GM18870 (cell line): ENCODE measurements at regions not wholly inside any gene's neighbourhood (a gene's known extent, or its start where the extent isn't known, plus 50 kb on each side); places are given as distances from the start of the nearest gene placed in this dataset.
A peak's percentile ranks its signal among the peaks of the same experiment; 100 is the strongest.

ENCODE experiments used
- ATAC-seq: cut with Tn5 transposase; IDR thresholded peaks from one replicate; pipeline ENCODE4 v1.9.1; 2021; ENCODE audit warnings: moderate library complexity; ENCODE audit not compliant: unreplicated experiment

GRCh38 chr9:75397836-75398235 lies 309.5 kb downstream of the OSTF1 start:
- no peak for ATAC-seq

- no peak for ATAC-seq
Measured at GRCh38 chr9:75408391-75408790, 320.1 kb downstream of the OSTF1 start.

GRCh38 chr9:75410405-75410804 lies 322.1 kb downstream of the OSTF1 start:
- ATAC-seq, result no peak

- ATAC-seq, result no peak
Measured at GRCh38 chr9:75414371-75415160, 326.3 kb downstream of the OSTF1 start.

GRCh38 chr9:75417471-75417870 lies 329.2 kb downstream of the OSTF1 start:
- ATAC-seq, result no peak

- ATAC-seq, result no peak
Measured at GRCh38 chr9:75418518-75418917, 330.2 kb downstream of the OSTF1 start.

GRCh38 chr9:75422944-75423522 lies 334.7 kb downstream of the OSTF1 start:
- peak; percentile 59 for ATAC-seq

- no peak for ATAC-seq
Measured at GRCh38 chr9:75429531-75430475, 341.5 kb downstream of the OSTF1 start.

- no peak for ATAC-seq
Measured at GRCh38 chr9:75431375-75431774, 343.1 kb downstream of the OSTF1 start.

GRCh38 chr9:75432386-75432785 lies 344.1 kb downstream of the OSTF1 start:
- no peak for ATAC-seq

- no peak for ATAC-seq
Measured at GRCh38 chr9:75432888-75433287, 344.6 kb downstream of the OSTF1 start.

GRCh38 chr9:75438716-75439115 lies 350.4 kb downstream of the OSTF1 start:
- no peak for ATAC-seq

- no peak for ATAC-seq
Measured at GRCh38 chr9:75440914-75441313, 352.6 kb downstream of the OSTF1 start.

- ATAC-seq, result no peak
Measured at GRCh38 chr9:75445144-75445543, 356.8 kb downstream of the OSTF1 start.

- ATAC-seq, result no peak
Measured at GRCh38 chr9:75447281-75447680, 359.0 kb downstream of the OSTF1 start.

- no peak for ATAC-seq
Measured at GRCh38 chr9:75448281-75448680, 360.0 kb downstream of the OSTF1 start.

GRCh38 chr9:75448955-75449354 lies 360.6 kb downstream of the OSTF1 start:
- no peak for ATAC-seq

GRCh38 chr9:75451045-75451444 lies 362.7 kb downstream of the OSTF1 start:
- ATAC-seq, result no peak

- no peak for ATAC-seq
Measured at GRCh38 chr9:75451505-75451904, 363.2 kb downstream of the OSTF1 start.

- no peak for ATAC-seq
Measured at GRCh38 chr9:75452512-75452911, 364.2 kb downstream of the OSTF1 start.

- ATAC-seq, result no peak
Measured at GRCh38 chr9:75454043-75454442, 365.7 kb downstream of the OSTF1 start.

GRCh38 chr9:75454891-75455290 lies 366.6 kb downstream of the OSTF1 start:
- ATAC-seq, result no peak
